SU-DHL-6 (cell line): ENCODE measurements at regions not wholly inside any gene's neighbourhood (a gene's known extent, or its start where the extent isn't known, plus 50 kb on each side); places are given as distances from the start of the nearest gene placed in this dataset.

Source experiments
- H2AFZ ChIP-seq: fragments of 200-600 bp; sonication (generic); 2 replicates; pipeline ENCODE4 v1.6.1; 2014; ENCODE audit warnings: low read depth, mild to moderate bottlenecking, moderate library complexity, mixed read lengths, antibody characterized with exemption, low read length; ENCODE audit not compliant: severe bottlenecking
- H3F3A ChIP-seq: fragments of 200-600 bp; shearing (Covaris generic); 2 replicates; pipeline ENCODE4 v1.6.0; 2016; ENCODE audit warnings: antibody characterized with exemption, mild to moderate bottlenecking; ENCODE audit not compliant: insufficient read depth
- H3K27ac ChIP-seq: fragments of 200-600 bp; sonication (generic); 2 replicates; pipeline ENCODE4 v1.5.1; 2016; ENCODE audit warnings: low read depth, mild to moderate bottlenecking, low read length, moderate library complexity, mixed read lengths
- H3K27me3 ChIP-seq: fragments of 200-600 bp; sonication (generic), shearing (Covaris generic); 2 replicates; pipeline ENCODE4 v1.6.0; 2014; ENCODE audit warnings: mild to moderate bottlenecking, low read length
- H3K36me3 ChIP-seq: fragments of 200-600 bp; sonication (generic); 2 replicates; pipeline ENCODE4 v1.6.1; 2014; ENCODE audit warnings: mild to moderate bottlenecking, low read length, mixed read lengths
- H3K4me2 ChIP-seq: fragments of 300-600, 200-600 bp; shearing (Covaris generic), sonication (generic); 2 replicates; pipeline ENCODE4 v1.6.0; 2014; ENCODE audit warnings: low read length, low read depth, mild to moderate bottlenecking; ENCODE audit not compliant: poor library complexity, severe bottlenecking
- H3K4me3 ChIP-seq: fragments of 200-600 bp; sonication (generic); 2 replicates; pipeline ENCODE4 v1.5.1; 2014; ENCODE audit warnings: antibody characterized with exemption, low read length, mild to moderate bottlenecking, mixed read lengths; ENCODE audit not compliant: insufficient read depth, poor library complexity, severe bottlenecking
- H3K79me2 ChIP-seq: fragments of 200-600 bp; sonication (generic); 2 replicates; pipeline ENCODE4 v1.6.1; 2014; ENCODE audit warnings: mild to moderate bottlenecking, low read length, moderate library complexity; ENCODE audit not compliant: insufficient read depth
- H3K9ac ChIP-seq: fragments of 200-600 bp; sonication (generic); 2 replicates; pipeline ENCODE4 v1.7.0; 2014; ENCODE audit warnings: mild to moderate bottlenecking, low read length
- H3K9me2 ChIP-seq: fragments of 200-600 bp; sonication (generic); replicated peaks from 2 replicates; pipeline ENCODE4 v1.6.1; 2014; ENCODE audit warnings: low read length; ENCODE audit not compliant: insufficient read depth
- H3K9me3 ChIP-seq: fragments of 200-600 bp; sonication (generic); 2 replicates; pipeline ENCODE4 v1.6.1; 2014; ENCODE audit warnings: low read length, mixed read lengths; ENCODE audit not compliant: insufficient read depth
- H4K20me1 ChIP-seq: fragments of 200-600 bp; sonication (generic); 2 replicates; pipeline ENCODE4 v1.6.1; 2014; ENCODE audit warnings: low read depth, mild to moderate bottlenecking, antibody characterized with exemption, low read length, moderate library complexity, mixed read lengths
- EZH2phosphoT487 ChIP-seq: fragments of 200-600 bp; sonication (generic), shearing (Covaris generic); conservative IDR thresholded peaks from 2 replicates; pipeline ENCODE4 v1.6.1; 2018; ENCODE audit warnings: mild to moderate bottlenecking, antibody characterized with exemption, low read length, moderate library complexity, mixed read lengths
- TF ChIP-seq, protein P1 (sequence below): fragments of 200-600 bp; sonication (generic); IDR thresholded peaks from one replicate; pipeline ENCODE4 v1.5.1; 2017; ENCODE audit warnings: antibody characterized with exemption, mild to moderate bottlenecking, low read length, moderate library complexity; ENCODE audit not compliant: insufficient read depth, poor library complexity, severe bottlenecking

DNA sequence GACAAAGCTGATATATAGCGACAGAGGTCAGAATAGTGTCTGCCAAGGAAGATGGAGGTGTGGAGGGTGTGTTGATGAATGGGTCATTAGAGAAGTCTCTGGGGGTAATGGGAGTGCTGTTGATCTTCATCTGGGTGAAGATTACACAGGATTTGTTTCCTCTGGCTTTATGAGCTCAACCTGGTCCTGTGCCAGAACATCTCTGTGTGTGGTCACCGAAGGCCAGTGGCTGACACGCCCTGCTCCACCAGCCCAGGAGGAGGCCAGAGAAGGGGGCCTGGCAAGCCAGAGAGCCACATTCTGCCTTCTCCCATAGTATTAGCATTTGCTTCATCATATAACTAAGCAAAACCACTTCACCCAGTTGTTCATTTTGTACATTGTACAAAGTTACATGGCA lies 121.1 kb downstream of the ZNF621 start:
- H3K27ac ChIP-seq, result no peak overlapping the region
- no peaks in the 10 kb centered on the region for H3K36me3 ChIP-seq
- no peaks in the 10 kb centered on the region for H3K79me2 ChIP-seq
- H3F3A ChIP-seq, result no peaks in the 10 kb centered on the region
- H3K9me3 ChIP-seq, result no peaks in the 10 kb centered on the region
- TF ChIP-seq, protein P1, sequence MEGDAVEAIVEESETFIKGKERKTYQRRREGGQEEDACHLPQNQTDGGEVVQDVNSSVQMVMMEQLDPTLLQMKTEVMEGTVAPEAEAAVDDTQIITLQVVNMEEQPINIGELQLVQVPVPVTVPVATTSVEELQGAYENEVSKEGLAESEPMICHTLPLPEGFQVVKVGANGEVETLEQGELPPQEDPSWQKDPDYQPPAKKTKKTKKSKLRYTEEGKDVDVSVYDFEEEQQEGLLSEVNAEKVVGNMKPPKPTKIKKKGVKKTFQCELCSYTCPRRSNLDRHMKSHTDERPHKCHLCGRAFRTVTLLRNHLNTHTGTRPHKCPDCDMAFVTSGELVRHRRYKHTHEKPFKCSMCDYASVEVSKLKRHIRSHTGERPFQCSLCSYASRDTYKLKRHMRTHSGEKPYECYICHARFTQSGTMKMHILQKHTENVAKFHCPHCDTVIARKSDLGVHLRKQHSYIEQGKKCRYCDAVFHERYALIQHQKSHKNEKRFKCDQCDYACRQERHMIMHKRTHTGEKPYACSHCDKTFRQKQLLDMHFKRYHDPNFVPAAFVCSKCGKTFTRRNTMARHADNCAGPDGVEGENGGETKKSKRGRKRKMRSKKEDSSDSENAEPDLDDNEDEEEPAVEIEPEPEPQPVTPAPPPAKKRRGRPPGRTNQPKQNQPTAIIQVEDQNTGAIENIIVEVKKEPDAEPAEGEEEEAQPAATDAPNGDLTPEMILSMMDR, result no peak
- no peak for TF ChIP-seq EZH2phosphoT487
- H3K9ac ChIP-seq, result no peak overlapping the region
- no peak overlapping the region for H3K4me2 ChIP-seq
- H2AFZ ChIP-seq, result no peak overlapping the region
- H3K9me2 ChIP-seq, result no peaks in the 10 kb centered on the region
- H4K20me1 ChIP-seq, result no peaks in the 10 kb centered on the region
- H3K27me3 ChIP-seq, result no peaks in the 10 kb centered on the region
- no peak overlapping the region for H3K4me3 ChIP-seq

DNA sequence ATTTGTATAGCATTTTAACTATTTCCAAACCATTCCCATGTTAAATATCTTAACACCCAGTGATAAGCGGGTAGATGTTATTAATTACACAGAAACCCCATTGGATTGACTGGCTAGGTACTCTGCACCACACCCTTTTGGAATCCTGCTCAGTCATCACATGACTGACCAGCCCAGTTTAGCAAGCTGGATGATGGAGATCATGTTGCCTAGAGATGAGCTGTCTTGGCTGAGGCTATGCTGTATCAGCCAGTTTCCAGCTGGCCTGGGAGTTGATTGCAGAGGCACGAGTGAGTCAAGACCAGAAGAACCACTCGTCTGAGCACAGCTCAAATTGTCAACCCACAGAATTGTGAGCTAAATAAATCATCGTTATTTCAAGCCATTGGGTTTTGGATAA lies 124.6 kb downstream of the ZNF621 start:
- Histone ChIP-seq H3K36me3 (no peaks in the 10 kb centered on the region), H3K27ac (no peak overlapping the region), H3K79me2 (no peaks in the 10 kb centered on the region), H2AFZ (no peak overlapping the region), H3K9me2 (no peaks in the 10 kb centered on the region), H3F3A (no peaks in the 10 kb centered on the region), H4K20me1 (no peaks in the 10 kb centered on the region), H3K9me3 (no peaks in the 10 kb centered on the region), H3K4me3 (no peak overlapping the region), H3K9ac (no peak overlapping the region), H3K4me2 (no peak overlapping the region), H3K27me3 (no peaks in the 10 kb centered on the region)
- TF ChIP-seq, protein P1, result no peak
- no peak for TF ChIP-seq EZH2phosphoT487

DNA sequence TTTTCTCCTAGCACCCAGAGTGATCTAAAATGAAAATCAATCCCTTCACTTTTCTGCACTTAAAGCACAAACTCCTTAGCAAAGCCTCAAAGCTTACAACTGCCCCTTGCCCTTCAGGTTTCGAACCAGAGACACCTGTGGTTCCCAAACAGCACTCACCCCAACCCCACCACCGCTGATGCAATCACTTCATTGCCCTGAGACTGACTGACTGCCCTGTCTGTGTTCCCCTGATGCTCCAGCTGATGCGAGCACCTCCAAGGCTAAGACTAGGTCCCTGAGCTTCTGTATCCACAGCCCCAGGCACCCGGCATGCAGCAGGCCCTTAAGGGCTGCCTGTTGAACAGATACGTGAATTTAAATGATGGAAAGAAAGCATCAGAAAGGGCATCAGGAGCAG lies 127.3 kb downstream of the ZNF621 start:
- Histone ChIP-seq H3K27ac (no peak overlapping the region), H3K27me3 (no peaks in the 10 kb centered on the region), H4K20me1 (no peaks in the 10 kb centered on the region), H2AFZ (no peak overlapping the region), H3K4me3 (no peak overlapping the region), H3K4me2 (no peak overlapping the region), H3K9ac (no peak overlapping the region), H3K36me3 (no peaks in the 10 kb centered on the region), H3K79me2 (no peaks in the 10 kb centered on the region), H3F3A (no peaks in the 10 kb centered on the region), H3K9me3 (no peaks in the 10 kb centered on the region), H3K9me2 (no peaks in the 10 kb centered on the region)
- TF ChIP-seq, protein P1, result no peak
- no peak for TF ChIP-seq EZH2phosphoT487

DNA sequence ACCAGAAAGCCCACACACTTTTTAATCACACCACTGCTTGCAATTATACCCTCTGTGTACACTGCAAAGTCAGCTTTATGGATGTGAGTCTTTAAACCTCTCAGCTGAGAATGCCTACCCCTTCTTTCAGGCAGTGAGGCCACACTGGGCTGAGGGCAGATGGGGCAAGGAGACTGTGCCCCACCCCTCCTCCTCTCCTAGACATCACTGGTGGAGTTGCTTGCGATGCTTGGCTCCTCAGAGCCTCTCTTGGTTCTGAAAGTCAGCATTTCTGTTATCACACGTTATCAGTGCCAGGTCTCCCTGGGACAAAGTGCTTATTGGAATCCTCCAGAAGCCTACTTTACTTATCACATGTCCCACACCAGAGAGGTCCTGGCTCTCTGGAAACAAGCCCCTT lies 128.2 kb downstream of the ZNF621 start:
- Histone ChIP-seq H3K27ac (no peak overlapping the region), H3K79me2 (no peaks in the 10 kb centered on the region), H3K9me2 (no peaks in the 10 kb centered on the region), H4K20me1 (no peaks in the 10 kb centered on the region), H2AFZ (no peak overlapping the region), H3K27me3 (no peaks in the 10 kb centered on the region), H3K36me3 (no peaks in the 10 kb centered on the region), H3K4me3 (no peak overlapping the region), H3K9ac (no peak overlapping the region), H3K4me2 (no peak overlapping the region), H3F3A (no peaks in the 10 kb centered on the region), H3K9me3 (no peaks in the 10 kb centered on the region)
- TF ChIP-seq, protein P1, result no peak
- no peak for TF ChIP-seq EZH2phosphoT487
